NB4 (cell line): ENCODE measurements at regions not wholly inside any gene's neighbourhood (a gene's known extent, or its start where the extent isn't known, plus 50 kb on each side); places are given as distances from the start of the nearest gene placed in this dataset.

ENCODE experiments used
- DNase-seq: peaks from one replicate; pipeline ENCODE4 v3.0.0; 2010; ENCODE audit warnings: low read depth
- H3K4me3 ChIP-seq: one replicate; pipeline ENCODE4 v1.5.1; 2011; ENCODE audit warnings: mild to moderate bottlenecking, low read depth, low read length, moderate library complexity
- MYC ChIP-seq: IDR thresholded peaks from 2 replicates; pipeline ENCODE4 v1.6.1; 2011; ENCODE audit warnings: low read depth, low read length
- POLR2A ChIP-seq: IDR thresholded peaks from 2 replicates; pipeline ENCODE4 v1.6.1; 2011; ENCODE audit warnings: mild to moderate bottlenecking; ENCODE audit not compliant: insufficient read length; ENCODE audit errors: extremely low read depth
- TF ChIP-seq, protein P1 (sequence below): IDR thresholded peaks from 2 replicates; pipeline ENCODE4 v1.6.1; 2011; ENCODE audit warnings: low read depth, low read length
- TF ChIP-seq, protein P2 (sequence below): IDR thresholded peaks from one replicate; pipeline ENCODE4 v1.5.1; 2012; ENCODE audit warnings: low read depth, low read length

GRCh38 chr10:110355141-110355831, 50.6 kb upstream of the SMNDC1 start:
- no peak for TF ChIP-seq MYC
- TF ChIP-seq, protein P1, sequence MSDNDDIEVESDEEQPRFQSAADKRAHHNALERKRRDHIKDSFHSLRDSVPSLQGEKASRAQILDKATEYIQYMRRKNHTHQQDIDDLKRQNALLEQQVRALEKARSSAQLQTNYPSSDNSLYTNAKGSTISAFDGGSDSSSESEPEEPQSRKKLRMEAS, result no peak
- no peak for TF ChIP-seq POLR2A
- TF ChIP-seq, protein P2, sequence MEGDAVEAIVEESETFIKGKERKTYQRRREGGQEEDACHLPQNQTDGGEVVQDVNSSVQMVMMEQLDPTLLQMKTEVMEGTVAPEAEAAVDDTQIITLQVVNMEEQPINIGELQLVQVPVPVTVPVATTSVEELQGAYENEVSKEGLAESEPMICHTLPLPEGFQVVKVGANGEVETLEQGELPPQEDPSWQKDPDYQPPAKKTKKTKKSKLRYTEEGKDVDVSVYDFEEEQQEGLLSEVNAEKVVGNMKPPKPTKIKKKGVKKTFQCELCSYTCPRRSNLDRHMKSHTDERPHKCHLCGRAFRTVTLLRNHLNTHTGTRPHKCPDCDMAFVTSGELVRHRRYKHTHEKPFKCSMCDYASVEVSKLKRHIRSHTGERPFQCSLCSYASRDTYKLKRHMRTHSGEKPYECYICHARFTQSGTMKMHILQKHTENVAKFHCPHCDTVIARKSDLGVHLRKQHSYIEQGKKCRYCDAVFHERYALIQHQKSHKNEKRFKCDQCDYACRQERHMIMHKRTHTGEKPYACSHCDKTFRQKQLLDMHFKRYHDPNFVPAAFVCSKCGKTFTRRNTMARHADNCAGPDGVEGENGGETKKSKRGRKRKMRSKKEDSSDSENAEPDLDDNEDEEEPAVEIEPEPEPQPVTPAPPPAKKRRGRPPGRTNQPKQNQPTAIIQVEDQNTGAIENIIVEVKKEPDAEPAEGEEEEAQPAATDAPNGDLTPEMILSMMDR, result no peak
- H3K4me3 ChIP-seq, result no peak overlapping the region
- no peak for DNase-seq

DNA sequence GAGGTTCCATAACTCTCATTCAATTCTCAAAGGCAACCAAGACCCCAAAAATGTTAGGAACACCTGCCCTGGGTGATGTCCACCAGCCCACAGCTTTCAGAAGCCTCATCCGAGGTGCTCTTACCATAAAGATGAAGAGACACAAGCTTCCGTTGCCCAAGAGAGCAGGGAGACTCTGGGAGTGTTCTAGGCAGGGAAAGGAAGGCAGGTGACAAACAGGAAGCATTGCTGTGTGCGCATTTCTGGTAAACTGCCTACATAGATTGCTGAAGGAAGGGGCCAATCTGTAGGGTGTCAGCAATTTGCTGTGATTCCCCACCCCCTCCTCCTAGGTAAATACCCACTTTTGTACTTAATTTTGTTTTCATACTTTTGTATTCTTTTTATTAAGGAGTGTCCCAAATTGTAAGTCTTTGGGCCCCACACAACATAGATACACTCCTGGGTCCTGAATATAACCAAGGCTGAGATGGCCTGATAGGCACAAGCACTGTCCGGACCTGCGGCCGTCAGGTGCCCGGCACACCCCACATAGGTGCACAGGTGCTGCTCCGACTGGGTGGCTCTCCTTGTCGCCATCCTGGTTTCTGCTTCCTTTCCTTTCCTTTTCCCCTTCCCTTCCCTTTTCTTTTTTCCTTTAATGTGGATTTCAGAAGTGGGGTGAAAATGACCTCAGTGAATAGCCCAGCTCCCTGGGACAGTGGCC, 51.4 kb upstream of the SMNDC1 start:
- TF ChIP-seq POLR2A, result no peak
- no peak overlapping the region for H3K4me3 ChIP-seq
- no peak for DNase-seq

GRCh38 chr10:110356628-110357245, 52.0 kb upstream of the SMNDC1 start:
- TF ChIP-seq, protein P2, result no peak
- TF ChIP-seq POLR2A (no peak), MYC (no peak)
- TF ChIP-seq, protein P1, result no peak
- no peak overlapping the region for H3K4me3 ChIP-seq
- DNase-seq, result no peak

DNA sequence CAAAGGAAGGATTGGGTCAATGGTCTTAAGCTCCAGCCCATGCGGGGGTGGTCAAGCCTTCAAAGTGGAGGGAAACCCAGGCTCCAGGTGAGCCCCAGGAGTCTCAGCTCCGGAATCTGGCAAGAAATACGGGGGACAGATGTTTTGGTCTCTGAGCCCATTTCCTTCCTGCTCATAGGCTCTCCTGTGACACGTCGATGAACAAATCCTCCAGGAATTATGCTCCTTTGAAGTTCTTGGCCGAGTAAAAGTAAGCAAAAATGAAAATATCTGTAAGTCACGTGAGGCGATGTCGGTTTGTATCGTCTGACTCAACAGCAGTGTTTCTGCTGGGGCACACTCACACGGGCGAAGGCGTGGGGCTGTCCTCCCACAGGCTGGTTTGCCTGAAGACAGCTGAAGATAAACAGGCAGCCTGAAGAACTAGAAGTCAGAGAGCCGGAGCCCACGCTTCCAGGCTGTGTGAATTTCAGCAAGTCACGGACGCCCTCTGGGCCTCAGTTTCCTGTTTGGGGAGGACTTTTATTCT, 52.6 kb upstream of the SMNDC1 start:
- H3K4me3 ChIP-seq, result no peak overlapping the region
- no peak for DNase-seq

DNA sequence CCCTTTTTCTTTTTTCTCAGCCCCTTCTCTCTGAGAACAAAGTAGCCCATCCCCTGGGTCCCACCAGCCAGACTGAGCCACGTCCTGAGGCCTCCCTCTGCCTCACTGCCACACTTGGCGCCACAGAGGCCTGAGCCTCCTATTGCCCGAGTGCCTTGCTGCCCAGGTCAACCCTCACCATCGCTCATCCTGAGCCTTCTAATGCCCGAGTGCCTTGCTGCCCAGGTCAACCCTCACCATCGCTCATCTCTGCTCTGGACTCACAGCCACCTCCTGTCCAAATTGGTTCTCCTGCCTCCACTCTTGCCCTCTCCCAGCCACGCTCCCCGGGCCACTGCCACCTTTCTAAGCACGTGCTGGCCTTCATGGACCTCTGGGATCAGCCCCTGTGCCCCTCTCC, 53.2 kb upstream of the SMNDC1 start:
- TF ChIP-seq, protein P1, result no peak
- TF ChIP-seq MYC (no peak), POLR2A (no peak)
- TF ChIP-seq, protein P2, result no peak
- DNase-seq, result no peak
- H3K4me3 ChIP-seq, result no peak overlapping the region

More for the DNA sequence above, 52.6 kb upstream of the SMNDC1 start:
- TF ChIP-seq POLR2A (no peak), MYC (no peak)
- TF ChIP-seq, protein P1, result no peak
- TF ChIP-seq, protein P2, result no peak

- DNase-seq, result no peak
- TF ChIP-seq, protein P2, result no peak
- H3K4me3 ChIP-seq, result no peak overlapping the region
Observed at GRCh38 chr10:110358278-110358677, 53.6 kb upstream of the SMNDC1 start.
